C1 segment of cervical spinal cord (tissue), 14 donors: ENCODE measurements at regions not wholly inside any gene's neighbourhood (a gene's known extent, or its start where the extent isn't known, plus 50 kb on each side); places are given as distances from the start of the nearest gene placed in this dataset.

Experiments used
- DNase-seq, 14 donors: peaks; one replicate each; lab custom pipeline; 2025; lab: John Stamatoyannopoulos, UW

GRCh38 chr13:91117351-91117750 is 230.1 kb upstream of the MIR17HG start:
- no peak for DNase-seq

GRCh38 chr13:91119643-91120042 is 227.8 kb upstream of the MIR17HG start:
- no peak for DNase-seq

GRCh38 chr13:91122766-91123165 is 224.7 kb upstream of the MIR17HG start:
- DNase-seq: no peak

DNA sequence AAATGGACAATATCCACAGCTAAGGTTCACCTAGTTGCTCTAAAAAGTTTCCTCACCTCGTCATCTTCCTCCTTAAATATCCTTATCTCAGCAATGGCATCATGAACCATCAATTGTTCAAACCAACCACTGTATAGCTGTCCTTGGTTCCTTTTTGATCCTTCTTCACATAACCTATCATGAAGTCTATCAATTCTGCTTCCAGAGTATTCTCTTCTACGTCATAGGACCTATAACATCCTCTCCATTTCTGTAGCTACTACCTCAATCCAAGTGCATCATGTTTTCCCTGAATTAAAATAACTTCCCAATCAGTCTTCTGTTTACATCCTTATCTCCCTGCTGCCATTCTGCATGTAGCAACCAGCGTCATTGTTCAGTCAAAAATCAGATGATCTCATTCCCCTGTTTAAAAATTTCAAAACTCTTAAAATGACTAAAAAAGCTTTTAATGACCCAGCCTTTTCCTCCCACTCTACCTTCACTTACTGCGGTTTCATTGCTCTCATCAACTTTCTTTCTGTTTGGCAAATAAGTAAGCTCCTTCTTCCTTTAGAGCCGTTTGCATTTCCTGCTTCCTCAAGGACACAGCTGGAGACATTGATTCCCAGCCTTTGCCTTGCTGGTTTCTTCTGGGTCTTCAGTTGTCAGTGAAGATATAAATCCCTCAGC is 223.9 kb upstream of the MIR17HG start:
- no peak for DNase-seq

- no peak for DNase-seq
Observed at GRCh38 chr13:91126806-91127205, 220.7 kb upstream of the MIR17HG start.

DNA sequence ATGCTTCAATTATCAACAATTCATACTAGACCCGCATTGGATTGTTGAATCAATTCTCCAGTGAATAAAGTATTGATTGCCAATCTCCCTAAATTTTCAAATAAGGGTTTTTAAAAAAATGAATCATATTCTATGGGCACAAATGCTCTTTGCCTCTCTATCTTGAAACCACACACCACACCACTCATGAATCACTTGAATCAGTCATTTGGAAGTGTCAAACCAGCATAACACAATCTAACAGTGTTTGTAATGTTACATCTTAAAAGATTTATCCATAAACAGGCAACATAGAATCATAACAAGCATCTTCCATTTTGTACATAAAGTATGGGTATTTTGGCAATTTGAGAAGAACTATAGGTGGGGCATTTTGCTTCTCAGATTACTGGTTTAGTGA is 219.5 kb upstream of the MIR17HG start:
- DNase-seq: no peak

DNA sequence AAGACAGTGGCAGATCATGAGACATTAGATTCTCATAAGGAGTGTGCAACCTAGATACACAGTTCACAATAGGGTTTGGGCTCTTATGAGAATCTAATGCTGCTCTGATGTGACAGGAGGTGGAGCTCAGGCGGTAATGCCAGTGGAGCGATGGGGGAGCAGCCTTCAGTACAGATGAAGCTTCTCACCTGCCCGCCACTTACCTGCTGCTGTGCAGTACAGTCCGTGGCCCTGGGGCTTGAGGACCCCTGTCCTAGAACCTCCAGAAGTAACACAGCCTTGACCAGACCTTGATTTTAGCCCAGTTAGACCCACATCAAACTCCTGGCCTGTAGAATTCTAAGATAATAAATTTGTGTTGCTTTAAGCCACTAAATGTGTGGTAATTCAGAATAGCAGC is 215.1 kb upstream of the MIR17HG start:
- DNase-seq: no peak

- DNase-seq: no peak
Observed at GRCh38 chr13:91132786-91133185, 214.7 kb upstream of the MIR17HG start.

DNA sequence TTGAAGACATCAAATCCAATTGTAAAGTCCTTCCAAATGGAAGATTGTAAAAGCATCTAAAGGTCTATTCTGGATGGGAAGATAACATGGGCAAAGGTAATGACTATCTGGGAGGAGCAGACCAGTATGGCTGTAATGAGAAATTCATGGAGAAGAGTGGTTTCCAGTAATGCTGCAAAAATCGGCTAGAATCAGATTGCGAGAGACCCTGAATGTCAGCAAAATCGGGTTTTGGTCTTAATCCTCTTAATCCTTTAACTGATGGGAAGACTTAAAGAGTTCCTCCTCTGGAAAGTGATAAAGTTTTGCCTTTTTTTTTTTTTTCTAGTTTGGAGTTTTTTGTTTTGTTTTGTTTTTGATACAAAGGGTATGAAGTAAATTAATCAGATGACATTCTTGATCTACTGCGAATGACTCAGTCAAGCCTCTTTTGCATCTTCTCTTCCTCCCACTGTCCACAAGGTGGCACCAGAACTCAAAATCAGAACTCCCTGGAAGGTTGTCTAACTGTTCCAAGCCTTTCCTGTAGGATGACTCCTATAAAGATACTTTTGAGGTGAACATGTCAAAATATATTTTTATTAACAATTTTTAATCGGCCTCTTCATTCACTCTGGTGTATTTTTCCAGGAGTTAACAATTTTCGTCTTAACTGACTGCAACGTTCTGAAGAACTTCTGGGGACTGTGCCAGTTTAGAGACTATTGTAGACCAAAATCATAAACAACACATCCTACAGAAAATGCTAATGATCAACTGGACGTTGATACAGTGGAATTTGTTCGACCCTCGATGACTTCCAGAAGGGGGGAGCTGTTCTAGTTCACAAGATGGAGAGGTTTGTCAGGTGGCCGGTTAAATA is 213.3 kb upstream of the MIR17HG start:
- peak in 7 of 14 donors; percentile 4 to 29 (median 9) for DNase-seq

GRCh38 chr13:91134803-91135184 is 212.7 kb upstream of the MIR17HG start:
- DNase-seq: no peak

DNA sequence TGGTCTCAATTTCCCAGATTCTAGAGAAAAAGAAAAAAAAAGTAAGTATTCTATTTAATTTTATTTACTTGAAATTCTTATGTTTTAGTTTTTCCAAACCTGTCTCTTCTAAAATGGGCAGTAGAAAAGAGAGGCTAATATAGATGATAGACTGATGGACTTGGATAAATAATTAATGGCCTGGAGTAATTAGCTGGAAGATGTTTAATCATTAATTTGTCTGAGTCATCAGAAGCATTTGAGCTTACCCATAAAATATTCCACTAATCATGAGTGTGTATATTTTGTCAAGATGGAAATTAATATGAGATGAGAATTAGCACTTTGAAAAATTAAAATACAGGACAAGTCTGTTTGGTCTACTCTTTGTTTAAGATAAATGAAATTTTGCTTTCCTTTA is 212.1 kb upstream of the MIR17HG start:
- DNase-seq: no peak

- DNase-seq: no peak
Observed at GRCh38 chr13:91135968-91136367, 211.5 kb upstream of the MIR17HG start.

DNA sequence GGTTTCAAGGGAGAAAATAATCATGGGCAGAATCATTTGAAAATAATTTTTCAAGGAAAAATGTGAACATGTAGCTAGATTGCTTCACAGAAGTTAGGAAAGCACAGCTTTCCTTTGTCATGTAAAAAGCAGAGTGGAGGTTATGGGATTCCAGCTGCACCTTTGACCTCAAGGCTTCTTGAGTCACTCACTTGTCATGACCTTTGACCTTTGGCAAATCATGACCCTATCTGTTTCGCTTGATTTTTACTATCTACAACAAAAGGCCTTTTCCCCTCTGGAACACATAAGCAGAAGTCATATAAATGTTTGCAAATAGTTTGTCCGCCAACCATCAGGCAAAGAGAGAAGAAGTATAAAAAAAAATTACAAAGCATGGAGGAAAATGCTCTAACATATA is 210.7 kb upstream of the MIR17HG start:
- no peak for DNase-seq

GRCh38 chr13:91139232-91139631 is 208.3 kb upstream of the MIR17HG start:
- no peak for DNase-seq

GRCh38 chr13:91141543-91142061 is 205.9 kb upstream of the MIR17HG start:
- DNase-seq: no peak

- no peak for DNase-seq
Observed at GRCh38 chr13:91142572-91142971, 204.9 kb upstream of the MIR17HG start.

GRCh38 chr13:91144054-91144453 is 203.4 kb upstream of the MIR17HG start:
- no peak for DNase-seq

- no peak for DNase-seq
Observed at GRCh38 chr13:91144486-91144885, 203.0 kb upstream of the MIR17HG start.

GRCh38 chr13:91145571-91146205 is 201.8 kb upstream of the MIR17HG start:
- no peak for DNase-seq

GRCh38 chr13:91146601-91147000 is 200.9 kb upstream of the MIR17HG start:
- no peak for DNase-seq

- DNase-seq: no peak
Observed at GRCh38 chr13:91148098-91148497, 199.4 kb upstream of the MIR17HG start.

- DNase-seq: no peak
Observed at GRCh38 chr13:91151921-91152320, 195.6 kb upstream of the MIR17HG start.
